Prostate gland (tissue), 2 donors: ENCODE measurements at regions not wholly inside any gene's neighbourhood (a gene's known extent, or its start where the extent isn't known, plus 50 kb on each side); places are given as distances from the start of the nearest gene placed in this dataset.

Experiments
- POLR2A ChIP-seq: fragments of 450-650 bp; IDR thresholded peaks from one replicate; pipeline ENCODE4 v1.6.1; 2016; ENCODE audit warnings: antibody characterized with exemption, mild to moderate bottlenecking
- POLR2AphosphoS5 ChIP-seq: sonication (generic); formaldehyde crosslinking; IDR thresholded peaks from one replicate; pipeline ENCODE4 v1.6.1; 2017; ENCODE audit warnings: antibody characterized with exemption
- TF ChIP-seq, protein P1 (sequence below), 4 experiments: fragments of 200-600 bp in 2 of 4; fragments of 450-650 bp in 2 of 4; sonication (generic) in 2 of 4; IDR thresholded peaks; 1 replicate in 3 of 4; 2 replicates in 1 of 4; pipeline ENCODE4 v1.5.1; 2016 to 2019; ENCODE audit warnings: antibody characterized with exemption in 4 of 4, mild to moderate bottlenecking in 2 of 4, moderate library complexity in 2 of 4

GRCh38 chr1:118339400-118340124 is 154.5 kb upstream of the SPAG17 start:
- TF ChIP-seq, protein P1, sequence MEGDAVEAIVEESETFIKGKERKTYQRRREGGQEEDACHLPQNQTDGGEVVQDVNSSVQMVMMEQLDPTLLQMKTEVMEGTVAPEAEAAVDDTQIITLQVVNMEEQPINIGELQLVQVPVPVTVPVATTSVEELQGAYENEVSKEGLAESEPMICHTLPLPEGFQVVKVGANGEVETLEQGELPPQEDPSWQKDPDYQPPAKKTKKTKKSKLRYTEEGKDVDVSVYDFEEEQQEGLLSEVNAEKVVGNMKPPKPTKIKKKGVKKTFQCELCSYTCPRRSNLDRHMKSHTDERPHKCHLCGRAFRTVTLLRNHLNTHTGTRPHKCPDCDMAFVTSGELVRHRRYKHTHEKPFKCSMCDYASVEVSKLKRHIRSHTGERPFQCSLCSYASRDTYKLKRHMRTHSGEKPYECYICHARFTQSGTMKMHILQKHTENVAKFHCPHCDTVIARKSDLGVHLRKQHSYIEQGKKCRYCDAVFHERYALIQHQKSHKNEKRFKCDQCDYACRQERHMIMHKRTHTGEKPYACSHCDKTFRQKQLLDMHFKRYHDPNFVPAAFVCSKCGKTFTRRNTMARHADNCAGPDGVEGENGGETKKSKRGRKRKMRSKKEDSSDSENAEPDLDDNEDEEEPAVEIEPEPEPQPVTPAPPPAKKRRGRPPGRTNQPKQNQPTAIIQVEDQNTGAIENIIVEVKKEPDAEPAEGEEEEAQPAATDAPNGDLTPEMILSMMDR (IDR thresholded peaks at IDR 0.05), result no peak
- TF ChIP-seq POLR2A (no peak), POLR2AphosphoS5 (no peak)
